ENCODE measurements at regions not wholly inside any gene's neighbourhood (a gene's known extent, or its start where the extent isn't known, plus 50 kb on each side); places are given as distances from the start of the nearest gene placed in this dataset.

GRCh38 chr5:98042961-98043360 is 730.5 kb upstream of the RGMB start:
- TF ChIP-seq RARB (CRISPR knock-in tag; IDR thresholded peaks at IDR 0.05) (no peak), CSRNP3 (CRISPR knock-in tag; IDR thresholded peaks at IDR 0.05) (no peak), SNAI2 (CRISPR knock-in tag; IDR thresholded peaks at IDR 0.05) (no peak), CREB5 (CRISPR knock-in tag; IDR thresholded peaks at IDR 0.05; ENCODE audit: low read depth) (no peak)
